Esophagus muscularis mucosa (tissue), 3 donors: ENCODE measurements at regions not wholly inside any gene's neighbourhood (a gene's known extent, or its start where the extent isn't known, plus 50 kb on each side); places are given as distances from the start of the nearest gene placed in this dataset.

Experiments
- CTCF ChIP-seq, 3 experiments: fragments of 200-600 bp in 2 of 3; fragments of 450-650 bp in 1 of 3; sonication (generic) in 2 of 3; IDR thresholded peaks; one replicate each; pipeline ENCODE4 v1.5.1; 2017 to 2019; ENCODE audit warnings: antibody characterized with exemption in 3 of 3, mild to moderate bottlenecking in 2 of 3, moderate library complexity in 1 of 3
- EP300 ChIP-seq: sonication (generic); formaldehyde crosslinking; IDR thresholded peaks from one replicate; pipeline ENCODE4 v1.6.1; 2017; ENCODE audit warnings: antibody characterized with exemption

DNA sequence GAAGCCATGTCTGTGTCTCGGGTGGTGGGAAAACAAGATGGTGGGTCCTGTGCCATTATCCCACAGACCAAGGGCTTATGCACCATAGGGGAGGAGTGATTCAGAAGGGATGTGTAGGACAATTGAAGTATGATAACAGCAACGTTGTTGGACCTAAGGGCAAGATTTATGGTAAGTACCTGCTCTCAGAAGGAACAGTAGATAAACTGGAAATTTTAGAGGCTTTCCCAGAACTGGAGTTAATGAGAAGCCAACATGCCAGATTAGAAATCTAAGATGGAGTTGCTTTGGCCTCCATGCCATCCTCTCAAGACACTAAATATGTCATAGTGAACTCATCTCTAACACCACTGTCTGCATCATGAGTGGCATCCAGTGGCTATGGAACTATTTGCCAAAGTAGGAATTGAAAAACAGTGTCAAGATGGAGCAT lies 84.7 kb upstream of the MYLIP start:
- TF ChIP-seq CTCF (IDR thresholded peaks at IDR 0.05) (no peak), EP300 (no peak)
